HG03439 (cell line): ENCODE measurements at regions not wholly inside any gene's neighbourhood (a gene's known extent, or its start where the extent isn't known, plus 50 kb on each side); places are given as distances from the start of the nearest gene placed in this dataset.

Source experiments
- ATAC-seq: cut with Tn5 transposase; IDR thresholded peaks from one replicate; pipeline ENCODE4 v1.9.1; 2021; ENCODE audit warnings: mild to moderate bottlenecking, moderate library complexity; ENCODE audit not compliant: unreplicated experiment

DNA sequence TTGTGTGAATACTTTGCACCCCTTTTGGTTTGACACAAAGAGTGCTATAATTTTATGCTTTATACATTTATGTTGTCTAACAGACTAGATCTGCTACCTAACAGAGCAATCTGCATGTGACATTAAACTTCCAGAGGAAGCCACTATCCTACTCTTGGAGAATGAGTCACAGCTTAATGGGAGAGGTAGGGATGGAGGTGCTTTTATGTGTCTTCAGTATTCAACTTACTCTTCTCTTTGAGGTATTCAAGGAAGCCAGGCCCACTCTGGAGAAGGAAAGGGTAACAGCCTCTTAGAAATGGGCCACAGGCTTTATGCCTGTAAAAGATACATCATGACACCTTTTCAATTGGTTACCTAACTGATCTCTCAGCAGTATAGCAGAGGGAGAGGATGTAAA, 85.8 kb upstream of the NEUROD1 start:
- no peak for ATAC-seq

DNA sequence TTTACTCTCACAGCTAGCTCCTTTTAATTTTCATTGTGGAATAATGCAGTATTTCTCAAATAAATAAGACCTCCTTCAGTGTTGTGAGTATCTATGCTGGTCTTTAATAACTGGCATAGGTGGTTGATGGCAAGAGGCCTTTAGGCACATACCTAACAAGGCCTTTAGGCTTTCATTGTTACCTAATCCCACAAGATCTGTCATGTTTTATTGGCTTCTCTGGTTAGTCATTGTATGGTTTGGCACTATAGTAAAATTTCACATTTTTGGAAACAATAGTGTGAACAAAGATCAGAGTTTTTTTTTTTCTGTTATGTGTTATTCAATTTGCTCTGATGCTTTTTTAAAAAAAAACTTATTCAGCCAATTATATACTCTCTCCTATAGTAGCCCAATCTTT, 89.8 kb upstream of the NEUROD1 start:
- ATAC-seq = no peak

DNA sequence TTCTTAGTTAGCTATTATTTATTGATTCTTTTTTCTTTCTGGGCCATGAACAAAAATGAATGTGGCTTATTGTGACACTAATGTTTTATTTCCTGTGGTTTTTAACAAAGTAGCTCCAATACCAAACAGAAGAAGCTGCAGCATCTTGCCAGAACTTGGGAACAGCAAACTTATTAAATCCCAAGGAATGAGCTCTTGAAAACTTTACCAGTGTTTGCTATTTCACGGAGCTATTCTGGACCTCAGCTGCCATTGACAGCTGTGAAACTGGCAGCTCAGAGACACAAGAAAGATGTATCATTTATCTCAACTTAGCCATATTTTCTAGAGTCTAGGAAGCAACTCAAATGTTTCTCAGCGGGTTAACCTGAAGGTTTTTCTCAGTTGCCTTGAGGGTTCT, 91.0 kb upstream of the NEUROD1 start:
- ATAC-seq = no peak

DNA sequence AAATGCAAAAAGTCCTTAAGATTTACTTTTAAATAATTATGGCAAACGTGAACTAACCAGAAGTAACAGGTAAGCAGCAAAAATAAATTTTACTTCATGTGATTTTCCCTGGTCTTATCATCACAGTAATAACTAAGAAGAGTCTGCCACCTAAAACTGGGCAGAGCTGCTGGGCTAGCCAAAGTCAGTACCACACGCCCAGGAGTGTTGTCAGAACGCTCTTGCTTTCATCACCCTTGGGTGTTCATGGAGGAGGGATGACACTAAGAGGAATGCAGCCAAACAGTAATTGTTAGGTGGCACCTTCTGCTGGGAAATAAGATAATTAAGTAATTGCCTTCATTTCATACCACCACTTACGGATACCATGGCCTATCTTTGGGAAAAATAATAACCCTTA, 92.0 kb upstream of the NEUROD1 start:
- no peak for ATAC-seq

DNA sequence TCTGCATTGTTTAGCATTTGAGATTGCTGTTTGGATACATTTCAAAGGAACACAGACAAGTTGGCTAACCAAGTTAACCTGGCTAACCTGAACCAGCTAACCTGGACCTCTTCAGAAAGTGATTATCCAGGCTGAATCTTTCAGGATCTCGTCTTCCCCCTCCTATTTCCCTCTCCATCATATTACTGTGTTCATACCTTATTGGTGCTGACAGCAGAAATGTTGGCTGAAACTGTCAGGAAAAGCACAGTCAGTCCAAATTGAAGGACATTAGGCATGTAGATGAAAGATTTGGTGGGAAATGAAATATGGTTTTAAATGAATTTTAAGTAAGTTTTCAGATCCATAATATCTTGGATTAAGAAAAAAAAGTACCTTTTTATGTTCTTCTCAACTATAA, 92.5 kb upstream of the NEUROD1 start:
- ATAC-seq = no peak

DNA sequence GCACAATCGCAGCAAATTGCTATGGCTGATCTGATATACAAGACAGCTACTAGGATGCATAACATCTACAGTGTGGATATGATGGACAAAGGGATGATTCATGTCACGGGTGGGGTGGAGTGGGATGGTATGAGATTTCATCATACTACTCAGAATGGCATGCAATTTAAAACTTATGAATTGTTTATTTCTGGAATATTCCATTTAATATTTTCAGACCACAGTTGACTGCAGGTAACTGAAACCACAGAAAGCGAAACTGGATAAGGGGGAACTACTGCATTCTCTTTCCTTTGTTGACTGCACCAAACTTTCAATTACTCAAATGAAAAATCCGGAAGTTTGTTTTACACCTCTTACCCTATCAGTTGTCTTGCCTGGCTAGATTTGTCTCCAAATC, 94.4 kb upstream of the NEUROD1 start:
- peak; percentile 61 for ATAC-seq

DNA sequence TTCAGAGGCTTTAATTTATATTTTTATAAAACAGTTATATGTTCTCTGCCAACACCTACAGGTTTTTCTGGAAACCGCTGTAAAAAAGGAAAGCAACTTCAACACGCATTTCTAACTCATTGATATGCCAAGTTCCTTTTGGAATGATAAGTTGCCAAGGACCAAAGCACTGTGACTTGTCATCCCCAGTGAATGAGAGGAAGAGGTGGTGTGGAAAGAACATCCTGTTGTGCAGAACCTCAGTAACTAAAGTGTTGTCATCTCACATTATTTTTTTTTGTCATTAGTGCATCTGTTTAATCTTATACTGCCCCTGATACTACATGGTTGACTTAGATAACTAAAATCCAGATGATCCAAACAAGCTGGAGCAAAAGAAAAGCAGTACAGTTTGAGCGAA, 96.0 kb upstream of the NEUROD1 start:
- no peak for ATAC-seq

DNA sequence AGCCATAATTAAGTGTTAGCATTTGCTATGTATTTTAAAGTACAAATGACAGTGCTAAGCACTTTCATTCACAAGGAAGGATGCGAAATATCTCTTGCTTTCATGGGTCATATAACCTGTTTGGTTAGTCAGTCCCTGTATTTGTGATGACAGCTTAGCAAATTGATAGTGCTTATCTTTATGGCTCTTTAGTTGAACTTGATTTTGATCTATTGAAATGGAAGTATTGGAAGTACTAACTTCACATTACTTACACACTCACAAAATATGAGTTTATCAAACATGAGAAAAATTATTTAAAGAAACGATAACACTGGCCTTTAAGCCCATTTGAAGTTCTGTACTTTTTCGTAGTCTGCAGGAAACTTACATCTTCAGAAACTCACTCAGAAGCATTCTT, 97.4 kb upstream of the NEUROD1 start:
- ATAC-seq = no peak

DNA sequence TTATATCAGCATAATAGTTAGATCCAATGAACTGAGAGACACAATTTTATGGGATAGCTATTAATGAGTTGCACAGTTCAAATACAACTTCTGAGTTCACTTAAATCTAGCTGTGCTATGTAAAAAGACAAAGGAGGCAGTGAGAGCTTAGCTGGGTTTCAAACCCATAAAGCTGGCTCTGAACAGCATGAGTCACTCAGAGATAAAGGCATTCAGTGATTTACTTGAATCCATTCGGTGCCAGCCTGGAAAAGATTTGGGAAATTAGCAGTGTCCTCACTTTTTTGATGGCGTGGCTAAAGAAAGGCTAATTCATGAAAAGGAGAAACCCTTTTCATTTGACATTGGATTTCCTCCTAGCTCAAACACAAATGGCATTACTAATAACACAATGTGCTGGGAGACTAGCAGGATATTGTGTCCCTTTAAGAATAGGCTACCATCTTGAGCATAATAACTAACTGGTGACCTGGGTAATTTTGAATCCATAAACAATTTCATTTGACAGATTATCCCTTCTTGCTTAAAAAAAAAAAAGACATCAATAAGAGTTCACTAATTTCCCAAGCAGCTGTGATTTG, 98.4 kb upstream of the NEUROD1 start:
- ATAC-seq = no peak

DNA sequence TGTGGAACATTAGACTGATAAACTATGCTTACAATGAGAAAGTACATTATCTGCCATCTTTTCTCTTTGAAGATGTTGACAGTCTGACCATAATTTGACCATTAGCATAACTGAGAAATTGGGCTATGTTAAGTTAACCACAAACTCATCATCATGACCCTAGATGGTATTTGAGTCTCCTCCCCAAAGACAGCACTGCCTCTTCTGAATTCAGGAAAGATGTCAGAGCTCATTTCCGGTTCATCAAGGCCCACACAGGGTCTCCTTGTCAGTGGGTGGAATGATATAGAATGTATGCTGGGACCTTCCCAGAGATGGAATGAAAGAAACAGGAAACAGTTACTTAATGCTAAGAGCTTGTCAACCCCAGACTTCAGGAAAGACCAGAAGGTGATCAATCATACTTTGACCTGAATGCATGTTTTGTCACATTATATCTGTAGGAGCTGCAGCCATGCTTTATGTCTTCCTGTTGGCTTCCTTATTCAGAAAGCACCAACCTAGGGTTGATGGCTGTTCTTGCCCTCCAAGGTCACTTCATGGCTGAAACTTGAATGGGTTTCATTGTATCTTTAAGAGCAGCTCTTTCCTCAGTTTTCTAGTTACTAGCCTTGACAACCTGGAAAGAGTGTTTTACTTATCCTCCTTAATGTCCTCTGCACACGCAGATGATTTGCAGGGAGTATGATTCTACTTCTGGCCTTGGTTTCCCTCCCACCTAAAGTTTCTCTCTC, 99.1 kb upstream of the NEUROD1 start:
- no peak for ATAC-seq

DNA sequence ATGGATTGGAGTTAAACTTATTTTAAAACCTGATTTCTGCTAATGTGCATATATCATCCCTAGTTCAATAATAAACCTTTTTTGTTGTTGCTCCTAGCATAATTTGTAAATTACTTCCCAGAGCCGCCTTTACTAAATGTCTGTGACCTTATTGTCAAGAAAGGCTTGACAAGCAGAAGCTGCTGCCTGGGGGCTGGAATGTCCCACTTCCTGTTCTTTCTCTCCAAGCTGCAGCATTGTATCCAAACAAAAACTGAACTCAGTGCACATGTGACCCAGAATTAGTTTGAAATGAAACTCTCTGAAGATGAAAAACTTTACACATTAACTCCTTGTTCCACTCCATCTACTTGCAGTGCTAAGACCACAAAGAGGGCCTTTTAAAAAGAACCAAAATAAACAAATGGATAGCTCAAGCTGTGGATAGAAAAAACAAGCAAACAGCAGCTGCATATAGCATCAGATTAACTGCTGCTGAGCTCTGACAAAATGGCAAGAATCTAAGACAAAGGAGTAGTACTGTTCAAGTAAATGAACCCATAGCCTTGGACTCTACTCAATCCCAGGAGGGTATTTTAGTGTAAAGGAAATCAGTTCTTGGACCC, 99.8 kb upstream of the NEUROD1 start:
- ATAC-seq = no peak

DNA sequence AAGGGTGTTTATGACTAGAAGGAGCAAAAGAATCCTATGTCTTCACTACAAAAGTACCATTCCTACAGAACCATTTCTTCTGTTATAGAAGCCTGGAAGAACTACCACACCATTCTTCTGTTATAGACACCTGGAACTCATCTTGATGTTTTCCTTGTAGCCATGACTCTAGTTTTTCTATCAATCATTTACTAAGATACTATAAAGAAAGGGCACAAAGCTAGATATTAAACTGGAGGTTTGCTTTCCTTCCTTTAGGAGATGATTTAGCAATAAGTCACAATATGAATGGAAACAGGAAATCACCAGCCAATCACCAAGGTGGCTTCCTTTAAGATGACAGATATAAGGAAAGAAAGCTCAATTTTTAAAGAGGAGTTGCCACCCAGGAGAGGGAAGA, 100.3 kb upstream of the NEUROD1 start:
- ATAC-seq = no peak

DNA sequence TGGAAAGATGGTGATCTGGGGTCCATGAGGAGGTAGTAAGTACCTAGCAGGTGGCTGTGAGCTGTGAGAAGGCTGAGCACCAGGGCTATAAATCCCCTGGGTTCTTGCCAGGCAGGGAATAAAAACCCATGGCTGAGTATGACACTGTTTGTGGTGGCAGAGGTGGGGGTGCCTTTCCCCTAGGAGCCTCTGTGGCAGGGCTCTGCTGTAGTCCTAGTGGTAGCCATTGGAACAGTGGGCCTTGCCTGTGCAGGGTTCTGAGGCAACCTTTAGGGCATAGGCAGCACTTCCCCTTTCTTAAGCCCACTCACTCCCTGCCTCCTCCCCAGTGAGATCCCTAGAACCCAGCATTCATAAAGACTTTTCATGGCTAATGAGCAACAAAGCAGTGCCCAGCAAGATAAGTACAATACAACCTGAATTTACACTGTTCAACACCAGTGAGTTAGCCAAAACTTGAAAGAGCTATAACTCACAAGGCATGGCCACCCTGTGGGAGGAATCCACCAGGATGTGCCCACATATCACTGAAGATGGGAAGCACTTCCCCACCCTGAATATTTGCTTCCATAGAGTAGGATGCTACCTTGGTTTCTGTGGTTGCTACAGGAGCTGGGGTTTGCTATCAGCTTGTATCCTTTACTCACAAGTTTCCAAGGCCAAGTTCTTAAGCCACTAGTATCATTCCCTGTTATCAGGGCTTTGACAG, 100.9 kb upstream of the NEUROD1 start:
- no peak for ATAC-seq

DNA sequence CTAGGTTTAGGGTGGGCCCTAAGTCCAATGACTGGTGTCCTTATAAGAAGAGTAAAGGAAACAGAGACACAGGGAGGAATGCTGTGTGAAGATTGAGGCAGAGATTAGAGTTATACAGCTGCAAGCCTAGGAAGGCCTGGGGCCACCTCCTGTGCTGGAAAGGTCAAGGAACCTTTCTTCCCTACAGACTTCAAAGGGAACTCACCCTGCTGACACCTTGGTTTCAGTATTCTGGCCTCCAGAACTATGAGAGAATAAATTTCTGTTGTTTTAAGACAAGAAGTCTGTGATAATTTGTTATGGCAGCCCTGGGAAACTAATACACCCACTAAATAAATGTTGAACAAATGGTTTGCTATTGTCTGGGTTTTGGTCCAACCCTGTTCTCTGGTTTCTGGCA, 102.3 kb upstream of the NEUROD1 start:
- no peak for ATAC-seq

DNA sequence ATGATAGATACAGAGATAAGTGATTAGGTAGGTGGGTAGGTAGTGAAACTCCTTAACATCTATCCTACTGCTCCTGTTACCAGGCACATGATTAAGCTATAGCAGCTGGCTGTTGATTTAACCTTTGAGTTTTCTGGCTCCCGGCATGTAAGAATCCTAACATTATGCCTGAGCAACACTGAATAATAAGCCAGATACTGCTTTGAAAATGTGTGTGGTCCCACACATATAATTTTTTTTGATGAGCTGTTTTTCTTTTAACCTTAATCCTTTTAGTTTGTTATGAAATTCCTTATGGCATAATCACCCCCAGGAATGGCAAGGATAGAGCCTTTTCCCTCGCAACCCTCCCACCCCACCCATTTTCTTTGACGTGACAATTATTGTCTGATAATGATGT, 104.2 kb upstream of the NEUROD1 start:
- ATAC-seq = no peak

DNA sequence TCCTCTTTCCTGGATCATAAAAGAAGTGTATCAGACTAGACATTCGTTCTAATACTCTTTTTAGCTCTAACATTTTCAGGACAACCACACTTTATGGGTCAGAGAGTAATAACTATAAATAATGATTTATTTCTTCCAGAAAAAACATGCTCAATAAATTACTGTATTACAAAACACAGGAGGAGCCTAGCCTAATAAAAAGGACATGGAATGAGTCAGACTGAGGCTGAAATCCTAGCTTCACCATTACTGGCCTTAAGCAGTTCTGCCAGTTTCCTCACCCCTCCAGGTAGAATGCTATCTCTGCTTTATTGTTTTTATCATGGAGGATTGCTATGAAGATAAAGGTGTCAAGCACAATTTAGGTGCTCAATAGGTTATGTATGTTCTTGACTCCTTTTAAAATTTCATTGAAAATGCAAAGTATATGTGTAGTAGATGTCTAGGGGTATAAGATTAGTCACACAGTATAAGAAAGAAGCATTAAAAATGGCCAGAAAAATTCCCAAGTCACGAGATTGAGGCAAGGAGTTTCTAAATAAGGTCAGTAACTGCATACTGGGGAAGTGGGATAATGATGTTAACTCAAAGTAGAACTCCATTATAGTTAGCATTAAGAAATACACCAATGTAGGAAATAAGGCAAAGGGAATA, 105.5 kb upstream of the NEUROD1 start:
- ATAC-seq = no peak

DNA sequence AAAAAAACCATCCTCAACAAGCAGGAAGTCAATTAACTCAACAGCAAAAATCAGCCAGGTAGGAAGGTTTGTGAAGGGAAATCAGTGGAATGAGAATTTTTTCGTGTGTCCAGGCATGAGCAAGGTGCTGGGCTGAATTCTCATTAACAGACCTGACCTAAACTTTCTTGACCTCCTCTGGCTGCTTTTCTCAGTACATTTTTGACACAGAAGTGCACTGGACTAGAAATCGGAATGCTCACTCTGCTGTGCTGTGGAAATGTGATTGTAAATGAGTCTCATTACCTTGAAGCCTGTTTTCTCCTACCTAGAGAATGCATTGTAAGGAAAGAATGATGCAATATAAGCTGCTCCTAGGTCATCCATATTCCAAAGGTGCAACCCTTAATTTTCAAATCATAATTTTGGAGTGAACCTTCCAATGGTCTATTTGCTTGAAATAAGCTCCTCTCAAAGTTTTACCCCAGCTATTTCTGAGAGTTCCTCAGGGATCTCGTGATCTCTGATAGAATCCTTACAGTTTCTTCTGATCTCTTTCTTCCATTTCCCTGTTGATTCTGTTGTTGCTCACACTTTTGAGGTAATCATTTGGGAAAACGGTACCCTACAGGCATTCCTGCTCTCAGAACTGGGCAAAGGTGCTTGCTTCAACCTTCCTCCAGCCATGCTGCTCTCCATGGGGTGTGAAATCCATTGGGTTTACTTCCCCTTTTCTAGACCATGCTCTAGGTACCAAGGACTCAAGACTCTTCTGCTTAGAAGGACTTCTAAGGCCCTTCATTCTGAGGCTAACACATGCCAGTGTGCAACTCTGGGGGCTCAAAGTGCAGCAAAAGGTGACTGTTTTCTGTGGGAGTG, 104.9 kb upstream of the ITPRID2 start:
- no peak for ATAC-seq

DNA sequence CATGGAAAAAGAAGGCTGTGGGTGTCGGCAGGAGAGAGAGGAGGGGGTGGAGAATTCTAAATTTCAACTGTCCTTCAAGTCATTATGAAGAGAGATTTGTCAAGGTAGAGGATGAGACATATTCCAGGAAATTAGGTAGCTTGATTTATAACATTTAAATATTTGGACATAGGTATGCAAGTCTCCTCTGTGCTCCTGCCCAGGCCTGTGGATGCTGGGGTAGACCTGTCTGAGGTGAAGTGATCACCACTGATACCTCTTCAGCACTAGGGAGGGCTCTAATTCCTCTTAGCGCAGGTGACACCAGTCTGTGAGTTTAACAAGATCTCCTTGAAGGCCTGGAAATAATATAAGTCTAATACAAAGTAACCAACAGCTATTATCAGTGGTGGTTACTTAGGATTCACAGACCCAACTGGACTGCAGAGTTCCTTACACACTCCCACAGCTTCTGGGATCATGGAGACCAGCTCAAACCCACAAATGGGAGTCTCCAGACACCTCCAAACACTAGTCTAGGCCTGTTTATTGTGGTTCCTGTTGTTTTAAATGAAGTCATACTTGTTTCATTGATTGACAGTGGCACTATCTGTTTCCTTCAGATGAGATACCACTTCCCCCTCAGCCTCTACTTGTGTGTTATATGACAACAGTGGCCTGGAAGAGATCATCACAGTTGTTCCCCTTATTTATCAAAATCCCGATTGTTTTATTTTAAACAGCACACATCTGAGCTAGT, 104.1 kb upstream of the ITPRID2 start:
- no peak for ATAC-seq

DNA sequence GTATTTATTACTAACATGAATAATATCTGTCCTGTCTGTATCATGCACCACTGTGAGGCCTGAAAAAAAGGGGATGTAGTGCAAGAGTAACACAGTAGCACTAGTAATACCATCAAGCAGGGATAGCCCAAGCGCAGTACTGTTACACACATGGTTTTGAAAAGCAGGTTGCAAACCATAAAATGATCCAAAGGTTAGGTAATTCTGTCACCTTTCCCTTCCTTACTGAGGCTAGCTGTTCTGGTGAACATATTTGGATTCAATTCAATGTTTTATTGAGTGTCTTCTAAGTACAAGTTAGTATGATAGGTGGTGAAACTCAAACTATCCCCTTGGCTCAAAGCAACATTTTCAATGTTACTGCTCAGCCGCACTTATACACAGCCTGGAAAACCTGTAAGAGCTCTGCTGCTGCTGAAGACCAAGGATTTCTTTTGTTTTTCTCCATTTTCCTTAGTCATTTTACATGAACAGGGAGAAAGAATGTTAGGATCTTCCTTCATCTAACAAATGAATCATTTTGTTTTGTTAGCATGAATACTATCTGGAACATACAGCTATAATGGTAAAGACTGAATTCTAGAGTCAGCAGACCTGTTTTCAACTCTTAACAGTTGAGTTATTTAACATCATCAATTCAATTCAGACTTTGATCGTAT, 102.5 kb upstream of the ITPRID2 start:
- ATAC-seq = no peak
